ENCODE measurements at regions not wholly inside any gene's neighbourhood (a gene's known extent, or its start where the extent isn't known, plus 50 kb on each side); places are given as distances from the start of the nearest gene placed in this dataset.

- TF ChIP-seq, protein P1, sequence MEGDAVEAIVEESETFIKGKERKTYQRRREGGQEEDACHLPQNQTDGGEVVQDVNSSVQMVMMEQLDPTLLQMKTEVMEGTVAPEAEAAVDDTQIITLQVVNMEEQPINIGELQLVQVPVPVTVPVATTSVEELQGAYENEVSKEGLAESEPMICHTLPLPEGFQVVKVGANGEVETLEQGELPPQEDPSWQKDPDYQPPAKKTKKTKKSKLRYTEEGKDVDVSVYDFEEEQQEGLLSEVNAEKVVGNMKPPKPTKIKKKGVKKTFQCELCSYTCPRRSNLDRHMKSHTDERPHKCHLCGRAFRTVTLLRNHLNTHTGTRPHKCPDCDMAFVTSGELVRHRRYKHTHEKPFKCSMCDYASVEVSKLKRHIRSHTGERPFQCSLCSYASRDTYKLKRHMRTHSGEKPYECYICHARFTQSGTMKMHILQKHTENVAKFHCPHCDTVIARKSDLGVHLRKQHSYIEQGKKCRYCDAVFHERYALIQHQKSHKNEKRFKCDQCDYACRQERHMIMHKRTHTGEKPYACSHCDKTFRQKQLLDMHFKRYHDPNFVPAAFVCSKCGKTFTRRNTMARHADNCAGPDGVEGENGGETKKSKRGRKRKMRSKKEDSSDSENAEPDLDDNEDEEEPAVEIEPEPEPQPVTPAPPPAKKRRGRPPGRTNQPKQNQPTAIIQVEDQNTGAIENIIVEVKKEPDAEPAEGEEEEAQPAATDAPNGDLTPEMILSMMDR (IDR thresholded peaks at IDR 0.05), result no peak
- ATAC-seq (no peak), DNase-seq (no peak)
- Histone ChIP-seq H3K4me3 (no peak overlapping the region), H3K4me1 (no peaks in the 10 kb centered on the region), H3K36me3 (ENCODE audit: insufficient read depth in 1 of 2, low read depth in 1 of 2) (no peaks in the 10 kb centered on the region), H3K27ac (no peak overlapping the region), H3K9me3 (no peaks in the 10 kb centered on the region), H3K27me3 (ENCODE audit: insufficient read depth in 3 of 3, low read length in 2 of 3) (peaks cover 0 to 8% (median 3%) of the 10 kb centered on the region in 3 donors)
- intact Hi-C loops (cut with DNase I), result no loop called here
- WGBS, 3 donors, result 88 to 92% (median 89%) methylated on average over 5 of the region's 5 CpGs
Observed at GRCh38 chr12:13472690-13473089, 276.2 kb downstream of the EMP1 start.

DNA sequence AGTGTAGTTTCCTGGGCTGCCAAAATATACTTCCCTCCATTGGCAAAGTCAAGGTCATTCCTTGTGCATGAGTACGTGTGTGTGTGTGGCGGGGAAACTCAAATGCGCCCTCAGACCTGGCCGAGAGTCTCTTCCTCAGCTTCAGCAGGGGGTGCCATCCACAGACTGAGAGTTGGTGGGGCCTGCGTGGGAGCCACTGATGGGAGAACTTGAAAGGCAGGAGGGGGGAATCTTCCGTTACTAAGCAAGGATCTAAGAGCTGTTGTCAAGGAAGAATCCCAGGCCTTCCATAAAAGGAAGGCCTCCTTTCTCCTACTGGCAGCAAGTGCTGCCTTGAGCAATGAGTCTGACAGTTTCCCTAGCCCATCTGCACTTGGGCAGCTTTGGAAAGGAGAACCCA is 274.9 kb downstream of the EMP1 start:
- TF ChIP-seq, protein P1 (IDR thresholded peaks at IDR 0.05), result no peak
- DNase-seq (no peak), ATAC-seq (no peak)
- Histone ChIP-seq H3K27ac (no peak overlapping the region), H3K9me3 (no peaks in the 10 kb centered on the region), H3K27me3 (ENCODE audit: insufficient read depth in 3 of 3, low read length in 2 of 3) (peaks cover 0 to 6% (median 3%) of the 10 kb centered on the region in 3 donors), H3K4me3 (no peak overlapping the region), H3K4me1 (no peaks in the 10 kb centered on the region), H3K36me3 (ENCODE audit: insufficient read depth in 1 of 2, low read depth in 1 of 2) (no peaks in the 10 kb centered on the region)
- intact Hi-C loops (cut with DNase I), result no loop called here
- WGBS, 3 donors, result 91 to 95% (median 94%) methylated on average over 6 of the region's 6 CpGs

DNA sequence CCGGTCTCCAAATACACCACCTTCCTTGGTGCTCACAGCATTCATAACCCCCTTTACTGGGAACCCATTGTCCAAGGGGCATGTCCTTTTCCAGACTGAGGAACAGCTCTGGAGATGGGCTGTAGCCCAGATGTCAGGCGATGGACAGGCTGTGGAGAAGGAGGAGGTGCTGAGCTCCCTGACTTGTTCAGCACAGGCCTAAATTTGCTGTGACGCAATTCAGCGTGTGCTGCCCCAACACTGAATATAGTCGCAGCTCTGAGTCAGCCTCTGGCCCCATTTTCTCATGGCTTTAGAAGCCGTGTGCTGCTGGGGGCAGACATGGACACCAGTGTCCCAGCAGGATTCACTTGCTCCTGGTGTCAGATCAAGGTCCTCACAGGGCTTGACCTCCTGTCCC is 269.1 kb downstream of the EMP1 start:
- WGBS, 3 donors, result 28 to 48% (median 41%) methylated on average over 6 of the region's 6 CpGs
- H3K36me3 ChIP-seq (ENCODE audit: insufficient read depth in 1 of 2, low read depth in 1 of 2), result no peaks in the 10 kb centered on the region
- TF ChIP-seq, protein P1 (IDR thresholded peaks at IDR 0.05), result no peak
- peak; percentile 52 to 80 for DNase-seq
- no peak overlapping the region for H3K27ac ChIP-seq
- H3K4me3 ChIP-seq, result no peak overlapping the region
- no peaks in the 10 kb centered on the region for H3K27me3 ChIP-seq (ENCODE audit: insufficient read depth in 3 of 3, low read length in 2 of 3)
- H3K9me3 ChIP-seq, result no peaks in the 10 kb centered on the region
- peak; percentile 27 to 81 (median 74) for ATAC-seq
- H3K4me1 ChIP-seq, result no peaks in the 10 kb centered on the region
- intact Hi-C loops (cut with DNase I), result no loop called here

- DNase-seq (no peak), ATAC-seq (no peak)
- Histone ChIP-seq H3K36me3 (ENCODE audit: insufficient read depth in 1 of 2, low read depth in 1 of 2) (no peaks in the 10 kb centered on the region), H3K27ac (no peak overlapping the region), H3K27me3 (ENCODE audit: insufficient read depth in 3 of 3, low read length in 2 of 3) (no peaks in the 10 kb centered on the region), H3K4me1 (no peaks in the 10 kb centered on the region), H3K4me3 (no peak overlapping the region), H3K9me3 (no peaks in the 10 kb centered on the region)
- TF ChIP-seq, protein P1 (IDR thresholded peaks at IDR 0.05), result no peak
- 48 to 74% (median 55%) methylated on average over 2 of the region's 2 CpGs for WGBS, 3 donors
- intact Hi-C loops (cut with DNase I), result no loop called here
Observed at GRCh38 chr12:13463189-13463588, 266.7 kb downstream of the EMP1 start.

- H3K27ac ChIP-seq, result no peak overlapping the region
- ATAC-seq (no peak), DNase-seq (no peak)
- H3K4me1 ChIP-seq, result no peaks in the 10 kb centered on the region
- TF ChIP-seq, protein P1 (IDR thresholded peaks at IDR 0.05), result no peak
- H3K27me3 ChIP-seq (ENCODE audit: insufficient read depth in 3 of 3, low read length in 2 of 3), result no peaks in the 10 kb centered on the region
- intact Hi-C loops (cut with DNase I), result no loop called here
- H3K36me3 ChIP-seq (ENCODE audit: insufficient read depth in 1 of 2, low read depth in 1 of 2), result no peaks in the 10 kb centered on the region
- H3K4me3 ChIP-seq, result no peak overlapping the region
- no peaks in the 10 kb centered on the region for H3K9me3 ChIP-seq
- 66 to 76% (median 73%) methylated on average over 3 of the region's 3 CpGs for WGBS, 3 donors
Observed at GRCh38 chr12:13462450-13462849, 265.9 kb downstream of the EMP1 start.
